Dedifferentiated amniotic fluid mesenchymal stem cell (primary cell): ENCODE measurements at regions not wholly inside any gene's neighbourhood (a gene's known extent, or its start where the extent isn't known, plus 50 kb on each side); places are given as distances from the start of the nearest gene placed in this dataset.

Source experiments
- DNase-seq: peaks from one replicate; pipeline ENCODE4 v3.0.0-alpha.2; 2016; ENCODE audit errors: extremely low spot score

DNA sequence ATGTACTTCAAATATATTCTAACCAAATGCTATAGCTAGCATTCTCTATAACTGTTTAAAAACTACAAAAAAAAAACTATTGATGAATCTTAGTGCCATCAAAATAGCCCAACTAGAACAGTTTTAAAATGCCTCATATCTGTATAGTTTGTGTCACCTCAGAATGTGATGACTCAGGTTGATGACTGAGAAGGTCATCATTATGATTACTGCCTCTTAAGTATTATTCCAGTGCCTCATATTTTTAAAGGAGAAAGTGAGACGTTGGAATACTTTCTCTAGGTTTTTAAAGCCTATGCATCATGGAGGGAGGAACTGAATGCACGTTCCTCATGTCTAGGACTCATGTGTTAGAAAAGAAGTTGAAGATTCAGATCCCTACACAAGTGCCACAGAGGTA, 88.2 kb downstream of the TMA16 start:
- DNase-seq, result no peak

DNA sequence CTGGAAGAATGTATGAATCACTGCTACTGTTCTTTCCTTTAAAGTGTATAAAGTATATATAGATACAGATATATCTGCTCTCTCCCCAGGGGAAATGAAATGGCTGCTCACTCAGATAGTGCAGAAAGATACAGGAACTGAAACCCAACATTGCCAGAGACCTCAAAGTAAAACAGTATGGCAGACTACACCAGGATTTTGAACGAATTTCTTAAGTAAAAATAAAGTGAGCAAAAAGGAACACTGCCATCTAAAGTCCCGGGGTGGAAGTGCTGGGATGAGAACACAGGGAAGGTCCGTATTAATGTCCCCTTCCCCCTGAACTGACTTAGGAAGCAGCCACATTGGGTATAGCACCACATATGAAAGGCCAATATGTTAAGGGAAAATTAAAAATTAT, 93.4 kb downstream of the TMA16 start:
- no peak for DNase-seq

DNA sequence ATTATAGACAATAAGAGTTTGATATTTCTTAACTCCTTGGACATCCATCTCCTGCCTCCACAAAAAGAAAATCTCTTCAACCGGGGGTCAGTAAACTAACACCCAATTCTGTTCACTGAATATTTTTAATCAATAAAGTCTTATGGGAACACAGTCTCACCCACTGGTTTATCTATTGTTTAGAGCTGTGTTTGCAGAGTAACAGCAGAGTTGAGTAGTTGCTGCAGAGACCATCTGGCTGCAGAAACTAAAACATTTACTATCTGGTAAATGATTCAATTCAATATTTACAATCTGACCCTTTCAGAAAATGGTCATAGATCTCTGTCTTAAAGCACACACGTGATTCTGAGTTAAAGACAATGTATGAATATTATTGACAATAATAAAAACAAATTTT, 94.0 kb downstream of the TMA16 start:
- no peak for DNase-seq

DNA sequence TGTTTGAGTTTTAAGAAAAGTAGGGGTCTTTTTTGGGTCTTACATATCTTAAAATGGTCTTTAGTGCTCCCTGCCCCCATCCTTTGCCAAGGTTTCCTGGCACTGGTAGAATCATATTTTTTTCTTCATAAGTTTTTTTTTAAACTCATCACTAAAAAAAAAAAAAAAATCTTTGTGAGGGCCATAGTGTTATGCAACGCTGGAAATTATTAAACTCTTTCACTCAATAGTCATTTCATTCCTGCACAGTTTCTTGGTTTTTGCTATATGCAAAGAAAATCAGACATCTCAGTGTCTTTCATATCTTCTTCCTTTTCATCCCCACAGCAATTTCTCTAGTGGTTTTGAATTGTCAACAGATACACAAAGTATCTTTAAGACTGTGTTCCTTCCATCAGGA, 95.6 kb downstream of the TMA16 start:
- no peak for DNase-seq

DNA sequence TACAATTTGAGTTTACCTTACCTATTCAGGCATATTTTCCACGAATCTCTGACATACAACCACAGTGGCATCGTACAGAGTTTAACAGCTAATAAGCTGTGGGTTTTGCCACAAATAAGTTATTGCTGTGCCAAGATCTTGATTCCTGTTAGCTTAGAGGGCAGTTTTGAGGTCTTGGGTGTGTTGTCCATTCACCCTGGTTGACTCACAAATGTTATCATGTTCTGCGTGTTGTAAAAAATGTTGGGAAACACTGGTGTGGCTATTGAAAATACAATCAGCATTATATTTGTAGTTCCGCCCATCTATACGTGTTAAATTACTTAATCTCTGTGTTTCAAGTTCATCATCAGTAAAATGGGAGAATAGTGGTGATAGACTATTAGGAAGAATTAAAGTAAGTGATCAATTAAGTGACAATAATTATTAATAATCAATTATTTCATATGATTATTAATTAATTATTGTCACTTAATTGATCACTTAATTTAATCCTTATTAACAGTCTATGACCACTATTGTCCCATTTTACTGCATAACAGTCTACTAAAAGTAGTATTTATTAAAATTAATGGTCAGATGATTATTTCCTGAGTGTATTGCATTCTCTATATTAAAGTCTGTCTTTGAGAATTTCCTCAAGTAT, 96.3 kb downstream of the TMA16 start:
- DNase-seq, result no peak

DNA sequence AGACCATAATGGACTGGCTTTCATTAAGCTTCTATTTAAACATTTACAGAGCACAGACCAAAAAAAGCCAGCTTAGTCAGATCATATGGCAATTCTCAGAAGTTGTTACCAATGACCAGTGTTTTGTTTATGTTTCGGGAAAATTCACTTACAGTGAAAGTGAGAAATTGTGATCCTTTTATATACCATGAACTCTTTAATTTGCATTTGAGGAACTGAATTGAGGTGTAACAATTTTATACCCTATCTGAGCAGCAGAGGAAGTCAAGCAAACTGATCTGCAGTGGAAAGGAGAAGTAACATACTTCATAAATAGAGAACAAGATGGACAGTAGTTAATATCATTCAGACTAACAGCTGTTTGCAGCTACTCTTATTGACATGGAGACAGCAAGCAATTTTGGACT, 97.1 kb downstream of the TMA16 start:
- DNase-seq, result no peak

DNA sequence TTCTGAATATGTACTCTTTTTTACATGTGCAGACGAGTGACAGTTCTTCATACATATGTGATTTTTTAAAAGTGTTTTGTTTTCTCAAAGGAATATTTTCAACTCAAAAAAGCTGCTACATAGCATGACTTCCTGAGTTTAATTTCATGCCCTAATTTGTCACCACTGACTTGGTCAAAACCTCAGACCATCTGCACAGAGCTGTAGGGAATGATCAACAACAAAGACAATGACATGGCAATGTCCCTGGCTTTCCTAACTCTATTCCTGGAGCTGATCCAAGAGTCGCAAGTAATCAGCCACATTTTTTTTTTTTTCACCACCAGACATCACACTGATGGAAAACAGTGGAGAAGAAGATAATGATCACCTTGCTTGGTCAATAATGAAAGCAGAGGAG, 97.7 kb downstream of the TMA16 start:
- DNase-seq, result no peak

DNA sequence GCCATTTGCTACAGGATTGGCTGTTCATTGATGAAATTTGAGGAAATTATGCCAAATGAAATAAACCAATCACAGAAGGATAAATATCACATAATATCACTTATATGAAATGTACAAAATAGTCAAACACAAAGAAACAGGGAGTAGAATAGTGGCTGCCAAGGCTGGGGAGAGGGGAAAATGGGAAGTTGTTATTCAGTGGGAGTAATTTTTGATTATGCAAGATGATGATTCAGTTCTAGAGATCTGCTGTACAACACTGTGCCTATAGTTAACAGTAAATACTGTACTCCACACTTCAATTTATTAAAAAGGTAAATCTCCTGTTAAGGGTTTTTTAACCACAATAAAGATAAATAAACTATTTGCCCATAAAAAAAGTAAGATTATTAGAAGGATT, 101.1 kb downstream of the TMA16 start:
- DNase-seq, result no peak

DNA sequence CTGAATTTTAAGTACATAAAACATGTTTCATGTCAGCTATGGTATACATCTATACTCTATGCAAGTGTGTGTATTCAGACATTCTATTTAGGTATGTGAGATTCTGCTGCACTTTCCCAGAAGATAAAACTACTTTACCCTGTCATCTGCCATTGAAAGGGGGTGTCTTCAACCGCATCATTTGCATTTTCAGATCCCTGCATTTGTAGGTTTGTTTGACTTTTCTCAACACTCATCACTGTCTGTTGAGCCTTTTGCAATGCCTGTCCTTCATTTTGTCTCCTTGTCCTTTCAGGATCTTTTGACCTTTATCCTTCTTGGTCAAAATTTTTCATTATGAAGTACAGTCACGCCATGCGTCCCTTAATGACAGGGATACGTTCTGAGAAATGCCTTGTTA, 103.5 kb downstream of the TMA16 start:
- no peak for DNase-seq

DNA sequence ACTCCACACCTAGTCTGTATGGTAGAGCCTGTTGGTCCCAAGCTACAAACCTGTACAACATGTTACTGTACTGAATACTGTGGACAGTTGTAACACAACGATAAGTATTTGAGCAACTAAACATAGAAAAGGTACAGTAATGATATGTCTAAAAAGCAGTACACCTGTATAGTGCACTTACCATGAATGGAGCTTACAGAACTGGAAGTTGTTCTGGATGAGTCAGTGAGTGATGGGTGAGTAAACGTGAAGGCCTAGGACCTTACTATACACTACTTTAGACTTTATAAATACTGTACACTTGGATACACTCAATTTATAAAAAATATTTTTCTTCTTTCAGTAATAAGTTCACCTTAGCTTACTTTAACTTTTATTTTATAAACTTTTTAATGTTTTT, 104.0 kb downstream of the TMA16 start:
- no peak for DNase-seq

DNA sequence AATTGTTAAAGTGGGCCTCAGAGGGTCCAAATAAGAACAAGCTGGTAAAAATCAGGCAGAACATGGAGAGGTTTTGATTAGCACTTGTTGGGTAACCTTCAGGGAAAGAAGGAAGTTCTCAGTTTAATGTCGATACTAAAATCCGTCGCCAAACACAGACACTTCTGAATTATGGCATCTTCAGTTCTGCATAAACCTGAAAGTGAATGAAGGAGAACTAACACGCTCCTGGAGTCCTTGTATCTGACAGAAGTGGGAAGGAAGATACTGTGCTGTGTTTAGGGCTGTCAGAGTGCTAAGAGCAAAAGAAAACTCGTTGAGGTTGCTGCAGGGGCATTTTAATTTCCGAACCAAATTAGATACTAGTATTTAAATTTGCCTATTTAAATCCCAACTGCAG, 106.2 kb downstream of the TMA16 start:
- DNase-seq, result no peak

DNA sequence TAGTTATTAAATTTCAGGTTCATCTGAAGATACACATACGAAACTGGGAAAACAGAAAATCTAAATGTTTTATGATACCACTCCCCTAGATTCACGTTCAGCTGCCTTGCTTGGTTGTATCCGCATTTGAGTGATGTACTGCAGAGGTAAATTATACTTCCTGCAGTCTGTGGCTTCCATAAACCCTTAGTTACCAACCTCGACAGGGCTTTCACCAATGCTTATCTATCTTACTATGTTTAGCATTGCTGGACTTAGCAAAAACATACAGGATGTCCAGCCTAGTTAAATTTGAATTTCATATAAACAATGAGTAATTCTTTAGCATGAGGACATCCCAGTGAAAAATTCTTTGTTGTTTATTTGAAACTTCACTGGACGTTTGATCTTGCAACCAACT, 108.8 kb downstream of the TMA16 start:
- DNase-seq, result no peak

DNA sequence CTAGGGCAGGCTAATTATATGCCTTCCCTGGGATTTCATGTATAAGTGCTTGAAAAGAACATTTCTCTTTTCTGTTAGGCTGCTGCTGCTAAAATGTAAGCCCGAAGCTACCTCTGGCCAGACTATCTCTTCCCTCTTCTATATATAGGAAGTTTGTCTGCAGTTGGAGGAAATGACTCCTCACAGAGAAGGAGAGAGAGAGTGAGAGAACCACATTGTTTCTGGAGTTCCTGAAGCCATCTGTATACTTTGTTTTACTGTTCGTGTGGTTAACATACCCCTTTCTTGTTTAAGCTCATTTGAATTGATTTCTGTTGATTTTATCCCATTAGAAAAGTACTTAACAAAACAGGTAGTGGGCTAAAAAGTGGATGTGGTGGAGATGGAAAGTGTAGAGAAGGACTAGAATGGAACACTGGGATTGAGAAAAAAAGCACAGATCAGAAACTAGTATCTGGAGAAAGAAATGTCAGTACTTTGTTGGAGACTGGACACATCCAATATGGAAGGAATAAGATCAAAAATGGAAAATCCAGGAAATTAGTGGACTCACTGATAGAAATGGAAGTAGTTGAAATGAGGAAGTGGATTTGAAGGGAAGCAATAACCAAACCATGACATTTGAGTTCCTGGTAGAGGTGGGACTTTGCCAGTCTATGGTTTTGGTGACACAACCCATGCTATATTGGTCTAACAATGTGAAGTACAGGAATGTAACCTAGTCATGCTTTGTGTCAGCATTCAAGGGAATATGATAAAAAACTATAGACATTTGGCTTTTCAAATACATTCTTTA, 112.6 kb downstream of the TMA16 start:
- no peak for DNase-seq

DNA sequence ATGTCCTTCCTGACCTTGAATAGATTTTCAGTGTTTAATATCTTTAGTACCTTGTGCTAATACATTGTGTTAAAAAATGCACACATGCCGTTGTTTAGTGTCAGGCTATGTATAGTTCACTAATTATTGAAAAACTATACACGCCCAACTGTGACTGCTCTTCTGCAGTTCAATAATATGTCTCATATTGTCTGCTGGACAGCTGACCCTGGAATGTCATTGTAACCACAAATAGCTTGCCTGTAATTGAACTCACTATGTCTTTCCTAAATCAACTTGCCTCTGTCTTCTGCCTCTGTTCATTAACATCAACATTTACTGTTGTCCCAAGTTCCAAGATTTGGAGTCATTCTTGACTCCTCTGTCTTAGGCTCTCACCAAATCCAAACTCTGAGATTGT, 114.5 kb downstream of the TMA16 start:
- DNase-seq, result no peak

DNA sequence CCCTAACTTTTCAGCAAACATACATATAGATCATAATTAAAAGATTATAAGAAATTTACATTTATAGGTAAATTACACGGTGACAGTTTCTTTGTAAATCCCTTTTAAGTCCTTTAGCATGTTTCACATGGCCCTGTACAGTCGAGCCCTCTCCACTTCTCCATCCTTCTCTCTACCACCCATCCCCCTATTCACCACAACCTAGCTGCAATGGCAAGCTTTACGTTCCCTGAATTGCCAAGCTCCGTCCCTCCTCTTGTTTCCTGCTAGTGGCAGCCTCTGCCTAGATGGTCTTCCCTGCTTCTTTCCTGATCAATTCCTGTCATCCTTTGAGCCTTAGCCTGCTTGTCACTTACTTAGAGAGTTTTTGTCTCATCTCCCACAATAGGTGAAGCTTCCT, 116.2 kb downstream of the TMA16 start:
- DNase-seq, result no peak

DNA sequence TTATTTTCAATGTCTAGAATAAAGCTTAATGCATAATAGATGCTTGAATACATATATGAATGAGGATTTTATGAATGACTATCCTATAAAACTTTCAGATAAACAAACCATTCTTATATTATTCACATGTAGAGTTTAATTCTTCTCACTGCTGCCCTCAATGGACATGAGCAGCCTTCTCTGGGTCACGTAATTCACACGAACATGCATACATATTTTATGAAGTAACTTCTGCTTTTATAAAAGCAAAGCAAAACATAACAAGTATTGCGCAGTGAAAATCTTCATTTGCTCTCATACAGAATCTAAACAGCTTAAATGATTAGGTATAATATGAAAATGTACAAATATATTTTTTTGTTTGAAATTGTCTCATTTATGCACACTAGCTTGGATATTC, 116.7 kb downstream of the TMA16 start:
- no peak for DNase-seq

DNA sequence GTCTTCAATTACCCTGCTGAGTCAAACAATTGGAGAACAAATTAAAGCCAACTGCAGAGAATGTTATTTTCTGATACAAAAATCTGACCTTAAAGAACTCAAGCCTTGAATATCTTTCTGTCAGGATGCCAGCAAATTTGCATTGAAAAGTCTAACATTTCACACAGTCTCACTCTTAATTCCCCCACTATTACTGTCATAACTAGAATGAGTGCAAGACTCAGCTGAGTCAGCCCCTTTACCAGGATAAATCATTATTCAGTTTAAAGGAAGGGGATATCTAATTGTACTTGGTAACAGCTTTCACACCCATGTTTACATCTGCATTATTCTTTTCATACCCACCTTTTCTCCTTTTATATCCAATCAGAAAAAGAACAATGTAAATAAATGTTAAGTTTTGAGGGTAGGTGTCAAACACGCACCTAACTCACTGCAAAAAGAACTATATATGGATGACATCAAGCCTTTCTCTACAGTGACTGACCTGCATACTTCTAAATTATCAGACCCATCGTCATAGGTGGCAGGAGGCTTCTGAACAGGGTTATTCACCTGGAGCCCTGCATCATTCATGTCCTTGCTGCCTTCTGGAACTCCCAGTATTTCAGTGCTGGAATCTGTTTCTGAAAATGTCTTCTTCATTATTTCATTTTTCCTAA, 117.4 kb downstream of the TMA16 start:
- no peak for DNase-seq

DNA sequence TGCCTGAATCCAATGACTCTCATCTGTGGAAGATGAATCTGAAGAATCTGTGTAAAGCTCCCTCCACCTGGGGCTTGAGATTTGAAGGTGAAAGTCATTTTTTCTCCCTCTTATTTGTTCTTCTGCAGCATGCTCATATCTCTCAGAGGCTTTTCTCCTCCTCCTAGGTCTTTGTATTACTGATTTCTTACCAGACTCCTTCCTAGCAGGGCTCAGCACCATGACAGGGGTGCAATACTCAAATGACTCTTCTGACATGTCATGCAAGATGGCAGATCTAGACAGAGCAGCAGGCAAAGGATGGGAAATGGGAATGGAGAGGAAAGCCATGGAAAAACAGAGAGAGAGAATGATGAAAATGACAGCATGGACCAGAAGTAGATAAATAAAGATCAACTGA, 118.3 kb downstream of the TMA16 start:
- DNase-seq, result no peak

DNA sequence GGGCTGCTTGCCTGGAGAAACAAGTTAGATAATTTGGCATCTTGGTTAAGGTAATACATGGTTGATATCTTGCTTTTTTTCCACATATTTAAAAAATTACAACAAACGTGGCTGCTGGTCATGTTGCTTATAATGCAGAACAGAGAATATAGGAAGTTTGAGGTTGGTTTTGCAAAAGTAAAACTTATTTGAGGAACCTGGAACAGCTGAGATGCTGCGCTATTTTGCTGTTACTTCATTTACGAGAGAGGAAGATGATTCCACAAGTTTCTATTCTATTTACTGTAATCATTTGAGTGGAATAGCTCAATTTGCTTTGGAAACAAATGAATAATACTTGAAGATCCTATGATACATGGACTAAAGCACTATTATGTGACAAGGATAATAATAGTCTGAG, 118.9 kb downstream of the TMA16 start:
- no peak for DNase-seq

DNA sequence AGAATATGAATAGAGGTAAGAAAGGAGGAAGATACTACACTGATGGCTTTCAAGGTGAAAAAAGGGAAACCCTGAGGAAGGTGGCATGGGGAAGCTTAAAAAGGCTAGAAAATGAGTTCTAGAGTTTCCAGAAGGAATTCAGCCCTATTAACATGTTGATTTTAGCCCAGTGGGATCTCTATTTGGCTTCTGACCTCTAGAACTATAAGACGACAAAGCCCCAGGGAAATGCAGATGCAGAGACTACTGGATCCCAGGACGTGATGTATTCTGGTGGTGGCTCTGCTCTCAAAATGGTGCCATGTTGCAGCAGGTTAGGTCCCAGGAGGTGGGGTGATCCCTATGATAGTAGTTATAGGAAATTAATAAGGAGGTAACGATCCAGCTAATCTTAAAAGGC, 120.4 kb downstream of the TMA16 start:
- DNase-seq, result no peak

DNA sequence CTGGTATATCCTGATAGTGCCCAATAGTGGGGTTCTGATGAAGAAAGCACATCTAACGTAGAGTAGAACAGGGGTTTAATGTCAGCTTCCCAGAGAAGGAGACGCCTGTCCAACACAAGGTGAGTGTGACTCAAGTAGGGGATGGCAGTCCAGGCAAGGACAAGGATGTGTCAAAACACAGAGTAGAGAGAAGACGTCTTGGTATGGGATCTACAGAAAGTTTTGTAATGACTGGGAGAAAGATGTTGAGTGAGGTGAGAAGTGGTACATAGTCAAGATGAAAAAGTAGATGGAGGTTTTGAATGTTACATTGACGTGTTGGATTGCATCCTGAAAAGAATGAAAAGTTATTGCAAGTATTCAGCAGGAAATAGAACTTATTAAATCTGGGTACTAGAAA, 124.4 kb downstream of the TMA16 start:
- DNase-seq, result no peak

DNA sequence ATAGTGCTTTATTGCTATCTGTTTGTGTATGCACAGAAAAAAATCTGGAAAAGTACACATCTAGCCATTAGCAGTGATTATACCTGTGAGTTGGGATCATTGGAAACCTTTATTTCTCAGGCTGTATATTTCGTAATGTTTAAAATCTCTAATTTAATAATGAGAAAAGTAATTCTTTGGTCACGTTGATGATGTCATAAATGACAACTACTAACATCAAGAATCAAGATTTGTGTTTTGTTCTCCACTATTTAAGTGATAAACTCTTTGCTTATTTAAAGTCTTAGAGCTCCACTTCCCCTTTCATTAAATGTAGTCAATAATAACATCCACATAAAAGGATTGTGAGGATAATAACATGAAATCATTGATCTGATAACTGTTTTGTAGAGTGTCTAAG, 126.2 kb downstream of the TMA16 start:
- DNase-seq, result no peak

DNA sequence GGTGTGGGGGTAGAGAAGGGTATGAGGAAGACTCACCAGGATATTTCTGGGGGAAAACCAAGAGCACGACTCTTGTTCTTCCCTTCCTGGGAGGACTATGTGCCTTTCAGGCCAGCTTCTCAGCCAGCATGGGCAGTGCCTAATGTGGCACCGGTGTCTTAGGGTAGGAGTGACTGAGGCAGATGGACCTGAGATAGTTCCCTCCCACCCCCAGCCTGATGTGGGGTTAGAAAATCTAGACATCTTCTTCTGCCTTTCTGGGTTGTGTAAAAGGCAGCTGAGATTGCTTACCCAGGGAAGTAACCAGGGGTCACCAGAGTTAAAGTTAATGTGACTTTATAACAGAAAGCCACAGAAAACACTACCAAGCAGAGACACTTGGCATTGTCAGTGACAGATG, 127.3 kb downstream of the TMA16 start:
- DNase-seq, result no peak
